ENCODE measurements at regions not wholly inside any gene's neighbourhood (a gene's known extent, or its start where the extent isn't known, plus 50 kb on each side); places are given as distances from the start of the nearest gene placed in this dataset.
"Not testable (repeated sequence)": the region's sequence is repeated elsewhere in the genome, so short reads cannot be mapped to it uniquely, and the experiment has no call there.

GRCh38 chrX:42396136-42396535 is 381.8 kb downstream of the PPP1R2C start:
- H3K4me1 Mint-ChIP-seq = peaks cover 17% of the 10 kb centered on the region
- no peaks in the 10 kb centered on the region for H3K27me3 Mint-ChIP-seq
- no peak for DNase-seq
- no peak overlapping the region for H3K27ac Mint-ChIP-seq
- peaks cover 2% of the 10 kb centered on the region for H3K9me3 Mint-ChIP-seq
- H3K4me3 Mint-ChIP-seq = no peak overlapping the region
- H3K36me3 Mint-ChIP-seq = peaks cover 2% of the 10 kb centered on the region

DNA sequence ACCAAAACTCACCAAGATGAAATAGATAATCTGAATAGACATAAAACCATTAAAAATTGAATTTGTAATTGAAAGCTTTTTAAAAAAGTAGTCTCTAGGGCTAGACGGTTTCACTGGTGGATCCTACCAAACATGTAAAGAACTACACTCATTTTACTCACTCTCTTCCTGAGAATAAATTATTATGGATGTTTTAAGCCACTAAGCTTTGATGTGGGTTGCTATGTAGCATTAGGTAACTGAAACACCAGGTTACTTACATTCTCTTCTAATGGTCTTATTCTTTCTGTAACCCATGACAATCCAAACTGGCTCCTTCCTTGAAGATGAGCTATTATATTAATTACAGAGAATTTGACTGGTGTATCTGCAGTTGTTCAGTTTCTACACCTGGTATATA is 385.1 kb downstream of the PPP1R2C start:
- Mint-ChIP-seq H3K27ac (no peak overlapping the region), H3K4me3 (no peak overlapping the region), H3K36me3 (peaks cover 2% of the 10 kb centered on the region), H3K9me3 (peaks cover 2% of the 10 kb centered on the region), H3K27me3 (no peaks in the 10 kb centered on the region), H3K4me1 (peaks cover 4% of the 10 kb centered on the region)
- DNase-seq = no peak

- no peaks in the 10 kb centered on the region for H3K9me3 Mint-ChIP-seq
- H3K27me3 Mint-ChIP-seq = no peaks in the 10 kb centered on the region
- H3K4me3 Mint-ChIP-seq = no peak overlapping the region
- H3K4me1 Mint-ChIP-seq = no peaks in the 10 kb centered on the region
- H3K36me3 Mint-ChIP-seq = no peaks in the 10 kb centered on the region
- no peak for DNase-seq
- no peak overlapping the region for H3K27ac Mint-ChIP-seq
These were observed 391.3 kb downstream of the PPP1R2C start for GRCh38 chrX:42386681-42387080.

GRCh38 chrX:42385730-42386129 is 392.2 kb downstream of the PPP1R2C start:
- no peak for DNase-seq
- no peaks in the 10 kb centered on the region for H3K27me3 Mint-ChIP-seq
- H3K36me3 Mint-ChIP-seq = no peaks in the 10 kb centered on the region
- no peaks in the 10 kb centered on the region for H3K9me3 Mint-ChIP-seq
- H3K27ac Mint-ChIP-seq = no peak overlapping the region
- H3K4me1 Mint-ChIP-seq = no peaks in the 10 kb centered on the region
- H3K4me3 Mint-ChIP-seq = no peak overlapping the region

- no peaks in the 10 kb centered on the region for H3K4me1 Mint-ChIP-seq
- no peak overlapping the region for H3K4me3 Mint-ChIP-seq
- DNase-seq = no peak
- H3K27me3 Mint-ChIP-seq = no peaks in the 10 kb centered on the region
- H3K36me3 Mint-ChIP-seq = no peaks in the 10 kb centered on the region
- no peak overlapping the region for H3K27ac Mint-ChIP-seq
- H3K9me3 Mint-ChIP-seq = no peaks in the 10 kb centered on the region
These were observed 393.0 kb downstream of the PPP1R2C start for GRCh38 chrX:42384956-42385355.

- H3K36me3 Mint-ChIP-seq = no peaks in the 10 kb centered on the region
These were observed 399.1 kb downstream of the PPP1R2C start for GRCh38 chrX:42378857-42379256.

GRCh38 chrX:42375086-42375485 is 402.9 kb downstream of the PPP1R2C start:
- peaks cover 3% of the 10 kb centered on the region for H3K4me1 Mint-ChIP-seq
- no peaks in the 10 kb centered on the region for H3K27me3 Mint-ChIP-seq
- H3K9me3 Mint-ChIP-seq = no peaks in the 10 kb centered on the region
- no peak overlapping the region for H3K4me3 Mint-ChIP-seq
- no peak for DNase-seq
- no peak overlapping the region for H3K27ac Mint-ChIP-seq
- no peaks in the 10 kb centered on the region for H3K36me3 Mint-ChIP-seq

More at GRCh38 chrX:42378857-42379256, 399.1 kb downstream of the PPP1R2C start:
- Mint-ChIP-seq H3K27me3 (no peaks in the 10 kb centered on the region), H3K4me3 (no peak overlapping the region), H3K4me1 (no peaks in the 10 kb centered on the region), H3K9me3 (no peaks in the 10 kb centered on the region), H3K27ac (no peak overlapping the region)
- no peak for DNase-seq

DNA sequence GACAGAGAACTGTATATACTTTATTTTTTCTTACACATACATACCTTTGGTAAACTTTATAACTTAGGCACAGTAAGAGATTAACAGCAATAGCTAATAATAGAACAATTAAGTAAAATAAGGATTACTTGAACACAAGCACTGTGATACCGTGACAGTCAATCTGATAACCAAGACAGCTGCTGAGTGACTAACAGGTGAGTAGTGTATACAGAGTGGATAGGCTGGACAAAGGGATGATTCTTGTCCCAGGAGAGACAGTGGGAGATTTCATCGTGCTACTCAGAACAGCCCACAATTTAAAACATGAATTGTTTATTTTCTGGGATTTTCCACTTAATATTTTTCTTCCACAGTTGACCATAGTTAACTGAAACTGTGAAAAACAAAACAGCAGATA is 411.8 kb downstream of the PPP1R2C start:
- Mint-ChIP-seq H3K36me3 (no peaks in the 10 kb centered on the region), H3K4me3 (no peak overlapping the region), H3K27ac (no peak overlapping the region), H3K27me3 (no peaks in the 10 kb centered on the region), H3K4me1 (peaks cover 6% of the 10 kb centered on the region), H3K9me3 (peaks cover 1% of the 10 kb centered on the region)
- DNase-seq = no peak

DNA sequence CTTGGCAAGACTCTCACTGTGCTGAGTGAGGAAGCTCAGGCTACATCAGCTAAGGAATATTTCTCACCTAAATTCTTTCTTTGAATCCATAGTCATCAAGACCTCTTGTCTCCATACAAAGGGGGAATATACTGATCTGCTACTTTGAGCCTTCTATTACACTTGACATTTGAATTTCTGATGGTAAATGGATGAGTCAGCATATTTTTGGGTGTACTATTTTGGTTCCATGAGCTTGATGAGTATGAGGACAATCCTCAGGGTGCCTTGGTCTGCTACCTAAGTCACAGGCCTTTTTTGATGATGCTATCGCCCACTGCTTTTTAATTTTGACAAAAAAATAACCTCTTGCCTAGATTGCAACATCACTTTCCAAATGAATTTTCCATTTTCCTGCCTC is 415.7 kb downstream of the PPP1R2C start:
- no peaks in the 10 kb centered on the region for H3K4me1 Mint-ChIP-seq
- peaks cover 1% of the 10 kb centered on the region for H3K9me3 Mint-ChIP-seq
- DNase-seq = no peak
- no peak overlapping the region for H3K4me3 Mint-ChIP-seq
- H3K27me3 Mint-ChIP-seq = no peaks in the 10 kb centered on the region
- H3K36me3 Mint-ChIP-seq = no peaks in the 10 kb centered on the region
- no peak overlapping the region for H3K27ac Mint-ChIP-seq

DNA sequence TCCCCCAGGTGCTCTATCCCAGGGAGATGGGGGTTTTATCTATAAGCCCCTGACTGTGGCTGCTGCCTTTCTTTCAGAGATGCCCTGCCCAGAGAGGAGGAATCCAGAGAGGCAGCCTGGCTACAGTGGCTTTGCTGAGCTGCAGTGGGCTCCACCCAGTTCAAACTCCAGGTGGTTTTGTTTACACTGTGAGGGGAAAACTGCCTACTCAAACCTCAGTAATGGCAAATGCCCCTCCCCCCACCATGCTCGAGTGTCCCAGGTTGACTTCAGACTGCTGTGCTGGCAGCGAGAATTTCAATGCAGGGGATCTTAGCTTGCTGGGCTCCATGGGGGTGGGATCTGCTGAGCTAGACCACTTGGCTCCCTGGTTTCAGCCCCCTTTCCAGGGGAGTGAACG is 419.6 kb upstream of the CASK start:
- not testable (repeated sequence) for H3K27me3 Mint-ChIP-seq, H3K4me1 Mint-ChIP-seq, H3K27ac Mint-ChIP-seq, H3K9me3 Mint-ChIP-seq, H3K4me3 Mint-ChIP-seq, DNase-seq, H3K36me3 Mint-ChIP-seq
